GM13976 (cell line): ENCODE measurements at regions not wholly inside any gene's neighbourhood (a gene's known extent, or its start where the extent isn't known, plus 50 kb on each side); places are given as distances from the start of the nearest gene placed in this dataset.

ENCODE experiments used
- DNase-seq: peaks from one replicate; pipeline ENCODE4 v3.0.0; 2012; ENCODE audit warnings: low spot score
- CTCF ChIP-seq: IDR thresholded peaks from 2 replicates; pipeline ENCODE4 v1.5.1; 2012; ENCODE audit warnings: borderline replicate concordance, mild to moderate bottlenecking; ENCODE audit not compliant: insufficient read depth; ENCODE audit errors: extremely low read depth, missing control alignments, control extremely low read depth
- in situ Hi-C: fragments of 300-500 bp; cut with MboI; formaldehyde crosslinking; loops from one replicate; pipeline ENCODE4 v1.12.0; 2022; ENCODE audit warnings: low sequenced_read_pairs, mixed read lengths, inconsistent platforms; ENCODE audit not compliant: unreplicated experiment

GRCh38 chrX:69077895-69078455 lies 87.3 kb downstream of the PJA1 start:
- TF ChIP-seq CTCF, result no peak
- DNase-seq, result no peak
- in situ Hi-C loops, result no loop called here

GRCh38 chrX:69076088-69076487 lies 89.2 kb downstream of the PJA1 start:
- TF ChIP-seq CTCF, result no peak
- in situ Hi-C loops, result no loop called here
- no peak for DNase-seq

GRCh38 chrX:69074726-69075125 lies 90.5 kb downstream of the PJA1 start:
- DNase-seq, result no peak
- in situ Hi-C loops, result no loop called here
- TF ChIP-seq CTCF, result no peak

GRCh38 chrX:69073721-69074120 lies 91.5 kb downstream of the PJA1 start:
- in situ Hi-C loops, result no loop called here
- no peak for TF ChIP-seq CTCF
- no peak for DNase-seq

- DNase-seq, result no peak
- in situ Hi-C loops, result no loop called here
- TF ChIP-seq CTCF, result no peak
Measured at GRCh38 chrX:69073241-69073640, 92.0 kb downstream of the PJA1 start.

- DNase-seq, result no peak
- in situ Hi-C loops, result no loop called here
- no peak for TF ChIP-seq CTCF
Measured at GRCh38 chrX:69072486-69073006, 92.7 kb downstream of the PJA1 start.
